ENCODE measurements at regions not wholly inside any gene's neighbourhood (a gene's known extent, or its start where the extent isn't known, plus 50 kb on each side); places are given as distances from the start of the nearest gene placed in this dataset.

GRCh38 chr15:93268066-93268465 is 179.1 kb upstream of the RGMA start:
- dilution Hi-C loops (cut with HindIII; ENCODE audit: low sequenced_read_pairs, unreplicated experiment), result no loop called here
- POLR2A ChIA-PET (ENCODE audit: unreplicated experiment), result no interaction called here
- H3K36me3 ChIP-seq (ENCODE audit: control insufficient read depth, insufficient read depth, low read length), result no peaks in the 10 kb centered on the region

More at GRCh38 chr15:93268066-93268465, 179.1 kb upstream of the RGMA start:
- CTCF ChIA-PET, result no interaction called here
- H3K4ac ChIP-seq (ENCODE audit: low read depth, low read length), result no peak overlapping the region
- H2BK120ac ChIP-seq (ENCODE audit: low read depth, low read length), result no peak overlapping the region
- H3K27ac ChIP-seq (ENCODE audit: insufficient read depth, low read length), result no peak overlapping the region
- H2BK20ac ChIP-seq (ENCODE audit: low read depth, low read length), result no peak overlapping the region
- DNase-seq, result no peak
- H4K91ac ChIP-seq (ENCODE audit: insufficient read depth, low read depth, low read length), result no peak overlapping the region
- H2AK9ac ChIP-seq (replicated peaks; ENCODE audit: low read depth, low read length, poor library complexity), result no peak overlapping the region
- no peak overlapping the region for H4K8ac ChIP-seq (ENCODE audit: low read depth in 2 of 2, low read length in 2 of 2)
- WGBS, 2 experiments (ENCODE audit: extremely low coverage in 2 of 2, insufficient read length in 1 of 2), result no CpG with 5 or more reads among the region's 4 CpGs
- H4K20me1 ChIP-seq (ENCODE audit: insufficient read depth, low read length), result no peaks in the 10 kb centered on the region
- no peak overlapping the region for H4K5ac ChIP-seq (ENCODE audit: low read depth, low read length)
- peaks cover 46% of the 10 kb centered on the region for H3K9me3 ChIP-seq (ENCODE audit: control insufficient read depth, insufficient read depth, low read length)
- H2BK5ac ChIP-seq (ENCODE audit: low read depth, low read length, poor library complexity, severe bottlenecking), result no peak overlapping the region
- H2BK15ac ChIP-seq (ENCODE audit: low read depth, low read length), result no peak overlapping the region
- TF ChIP-seq CEBPB (IDR thresholded peaks at IDR 0.05; ENCODE audit: low read depth, low read length) (no peak), USF2 (IDR thresholded peaks at IDR 0.05; ENCODE audit: low read depth, low read length) (no peak), CHD1 (IDR thresholded peaks at IDR 0.05; ENCODE audit: low read depth, low read length) (no peak), POLR2A (IDR thresholded peaks at IDR 0.05; ENCODE audit: low read depth, low read length) (no peak), RCOR1 (IDR thresholded peaks at IDR 0.05; ENCODE audit: insufficient replicate concordance, low read length) (no peak), BHLHE40 (IDR thresholded peaks at IDR 0.05; ENCODE audit: low read depth, low read length) (no peak), SMC3 (IDR thresholded peaks at IDR 0.05; ENCODE audit: low read depth, low read length) (no peak), MXI1 (IDR thresholded peaks at IDR 0.05; ENCODE audit: borderline replicate concordance, low read depth, low read length) (no peak), NFE2L2 (IDR thresholded peaks at IDR 0.05; ENCODE audit: low read depth, low read length) (no peak), RAD21 (IDR thresholded peaks at IDR 0.05; ENCODE audit: low read length) (no peak), MAZ (IDR thresholded peaks at IDR 0.05; ENCODE audit: borderline replicate concordance, low read depth, low read length) (no peak), MAFK (IDR thresholded peaks at IDR 0.05; ENCODE audit: low read depth, low read length) (no peak), FOS (IDR thresholded peaks at IDR 0.05; ENCODE audit: low read depth, low read length) (no peak), RFX5 (IDR thresholded peaks at IDR 0.05; ENCODE audit: low read depth, low read length) (no peak)
- TF ChIP-seq, protein P1, sequence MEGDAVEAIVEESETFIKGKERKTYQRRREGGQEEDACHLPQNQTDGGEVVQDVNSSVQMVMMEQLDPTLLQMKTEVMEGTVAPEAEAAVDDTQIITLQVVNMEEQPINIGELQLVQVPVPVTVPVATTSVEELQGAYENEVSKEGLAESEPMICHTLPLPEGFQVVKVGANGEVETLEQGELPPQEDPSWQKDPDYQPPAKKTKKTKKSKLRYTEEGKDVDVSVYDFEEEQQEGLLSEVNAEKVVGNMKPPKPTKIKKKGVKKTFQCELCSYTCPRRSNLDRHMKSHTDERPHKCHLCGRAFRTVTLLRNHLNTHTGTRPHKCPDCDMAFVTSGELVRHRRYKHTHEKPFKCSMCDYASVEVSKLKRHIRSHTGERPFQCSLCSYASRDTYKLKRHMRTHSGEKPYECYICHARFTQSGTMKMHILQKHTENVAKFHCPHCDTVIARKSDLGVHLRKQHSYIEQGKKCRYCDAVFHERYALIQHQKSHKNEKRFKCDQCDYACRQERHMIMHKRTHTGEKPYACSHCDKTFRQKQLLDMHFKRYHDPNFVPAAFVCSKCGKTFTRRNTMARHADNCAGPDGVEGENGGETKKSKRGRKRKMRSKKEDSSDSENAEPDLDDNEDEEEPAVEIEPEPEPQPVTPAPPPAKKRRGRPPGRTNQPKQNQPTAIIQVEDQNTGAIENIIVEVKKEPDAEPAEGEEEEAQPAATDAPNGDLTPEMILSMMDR (conservative IDR thresholded peaks at IDR 0.05; ENCODE audit: low read depth, low read length), result no peak
- TF ChIP-seq, protein P2, sequence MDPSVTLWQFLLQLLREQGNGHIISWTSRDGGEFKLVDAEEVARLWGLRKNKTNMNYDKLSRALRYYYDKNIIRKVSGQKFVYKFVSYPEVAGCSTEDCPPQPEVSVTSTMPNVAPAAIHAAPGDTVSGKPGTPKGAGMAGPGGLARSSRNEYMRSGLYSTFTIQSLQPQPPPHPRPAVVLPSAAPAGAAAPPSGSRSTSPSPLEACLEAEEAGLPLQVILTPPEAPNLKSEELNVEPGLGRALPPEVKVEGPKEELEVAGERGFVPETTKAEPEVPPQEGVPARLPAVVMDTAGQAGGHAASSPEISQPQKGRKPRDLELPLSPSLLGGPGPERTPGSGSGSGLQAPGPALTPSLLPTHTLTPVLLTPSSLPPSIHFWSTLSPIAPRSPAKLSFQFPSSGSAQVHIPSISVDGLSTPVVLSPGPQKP (IDR thresholded peaks at IDR 0.05; ENCODE audit: borderline replicate concordance, low read depth, low read length), result no peak
- H3K14ac ChIP-seq (replicated peaks; ENCODE audit: low read depth, low read length), result no peak overlapping the region
- H3K4me1 ChIP-seq (ENCODE audit: control insufficient read depth, insufficient read depth, low read length), result no peaks in the 10 kb centered on the region
- no peak overlapping the region for H3K18ac ChIP-seq (ENCODE audit: low read depth, low read length)
- in situ Hi-C loops (cut with MboI; ENCODE audit: low sequenced_read_pairs) (no loop called here), intact Hi-C loops (cut with micrococcal nuclease) (no loop called here)
- H3K56ac ChIP-seq (ENCODE audit: extremely low read depth, insufficient read depth, low read length), result no peak overlapping the region
- H3K4me2 ChIP-seq (ENCODE audit: low read depth, low read length), result no peak overlapping the region
- H2AK5ac ChIP-seq (ENCODE audit: low read depth, low read length), result no peak overlapping the region
- no peak overlapping the region for H3K9ac ChIP-seq (ENCODE audit: low read depth, low read length)
- no peaks in the 10 kb centered on the region for H3K27me3 ChIP-seq (ENCODE audit: control insufficient read depth, insufficient read depth, low read length)
- H3K9me1 ChIP-seq (ENCODE audit: insufficient read depth, low read length), result no peaks in the 10 kb centered on the region
- H3K79me1 ChIP-seq (ENCODE audit: low read depth in 1 of 2, low read length in 2 of 2), result no peaks in the 10 kb centered on the region
- no peak overlapping the region for H3K4me3 ChIP-seq (ENCODE audit: insufficient read depth, low read depth, low read length)
- no peak for ATAC-seq (ENCODE audit: low read depth)
- H2AFZ ChIP-seq (replicated peaks; ENCODE audit: low read length, poor library complexity), result no peak overlapping the region
- no TSS peak for BruUV-seq (replicated peaks)
- H3K23ac ChIP-seq (ENCODE audit: low read depth, low read length), result no peak overlapping the region
